Tibial nerve (tissue), 4 donors: ENCODE measurements at regions not wholly inside any gene's neighbourhood (a gene's known extent, or its start where the extent isn't known, plus 50 kb on each side); places are given as distances from the start of the nearest gene placed in this dataset.

Experiments
- DNase-seq, 2 donors: peaks; one replicate each; pipeline ENCODE4 v3.0.0-alpha.2; 2019; ENCODE audit warnings: low spot score in 2 of 2
- H3K27ac ChIP-seq, 4 donors: fragments of 200-600 bp; sonication (generic) in 3 of 4; one replicate each; pipeline ENCODE4 v1.5.1; 2017 to 2019; ENCODE audit warnings: mild to moderate bottlenecking in 1 of 4
- H3K27me3 ChIP-seq, 2 donors: fragments of 200-600 bp; sonication (generic) in 1 of 2; one replicate each; pipeline versions ENCODE4 v1.5.1 to v1.6.0; 2017 to 2019
- H3K36me3 ChIP-seq, 3 donors: fragments of 200-600 bp; sonication (generic); one replicate each; pipeline ENCODE4 v1.5.1; 2018 to 2019
- H3K4me1 ChIP-seq, 4 donors: fragments of 200-600 bp; sonication (generic) in 3 of 4; one replicate each; pipeline ENCODE4 v1.5.1; 2017 to 2019
- H3K4me3 ChIP-seq, 4 donors: fragments of 200-600 bp; sonication (generic) in 3 of 4; one replicate each; pipeline ENCODE4 v1.5.1; 2017 to 2019; ENCODE audit warnings: mild to moderate bottlenecking in 1 of 4, moderate library complexity in 1 of 4
- H3K9me3 ChIP-seq, 4 donors: fragments of 200-600 bp; sonication (generic) in 3 of 4; one replicate each; pipeline ENCODE4 v1.5.1; 2017 to 2019
- EP300 ChIP-seq, 2 donors: sonication (generic); formaldehyde crosslinking; IDR thresholded peaks; one replicate each; pipeline ENCODE4 v1.6.1; 2017; ENCODE audit warnings: antibody characterized with exemption in 2 of 2, mild to moderate bottlenecking in 1 of 2
- POLR2A ChIP-seq, 2 donors: fragments of 450-650 bp; IDR thresholded peaks; one replicate each; pipeline ENCODE4 v1.6.1; 2017; ENCODE audit warnings: antibody characterized with exemption in 2 of 2, mild to moderate bottlenecking in 2 of 2, moderate library complexity in 2 of 2
- WGBS, 2 donors: methylation state at CpG; one replicate each; pipeline ENCODE4 v1.1.5; 2018; 5-methylcytosine and 5-hydroxymethylcytosine counted together
- TF ChIP-seq, protein P1 (sequence below), 5 experiments: fragments of 200-600 bp in 3 of 5; fragments of 450-650 bp in 2 of 5; sonication (generic) in 3 of 5; IDR thresholded peaks; one replicate each; pipeline ENCODE4 v1.5.1; 2016 to 2019; ENCODE audit warnings: antibody characterized with exemption in 5 of 5, mild to moderate bottlenecking in 3 of 5, moderate library complexity in 2 of 5

DNA sequence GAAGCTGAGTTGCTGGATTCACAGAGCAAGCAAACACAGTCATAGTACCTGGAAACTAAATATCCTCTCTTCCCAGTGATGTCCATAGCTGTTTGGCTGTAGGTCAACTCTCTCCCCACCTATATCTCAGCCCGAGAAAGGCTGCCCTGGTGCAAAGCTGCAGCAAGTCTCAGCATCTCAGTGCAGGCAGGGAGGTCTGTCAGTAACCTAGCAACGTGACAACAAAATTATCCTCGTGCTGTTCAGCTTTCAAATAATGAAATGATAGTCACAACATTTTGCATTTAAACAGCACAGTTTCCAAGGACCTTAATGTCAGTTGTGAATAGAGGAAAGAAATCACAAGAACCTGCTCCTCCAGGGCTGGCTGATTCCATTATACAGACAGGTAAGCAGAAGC lies 83.6 kb downstream of the CHST2 start:
- WGBS, 2 donors, result 48 to 69% methylated on average over 3 of the region's 3 CpGs
- DNase-seq, result no peak
- H3K4me3 ChIP-seq, result no peak overlapping the region
- no peak overlapping the region for H3K27ac ChIP-seq
- TF ChIP-seq, protein P1, sequence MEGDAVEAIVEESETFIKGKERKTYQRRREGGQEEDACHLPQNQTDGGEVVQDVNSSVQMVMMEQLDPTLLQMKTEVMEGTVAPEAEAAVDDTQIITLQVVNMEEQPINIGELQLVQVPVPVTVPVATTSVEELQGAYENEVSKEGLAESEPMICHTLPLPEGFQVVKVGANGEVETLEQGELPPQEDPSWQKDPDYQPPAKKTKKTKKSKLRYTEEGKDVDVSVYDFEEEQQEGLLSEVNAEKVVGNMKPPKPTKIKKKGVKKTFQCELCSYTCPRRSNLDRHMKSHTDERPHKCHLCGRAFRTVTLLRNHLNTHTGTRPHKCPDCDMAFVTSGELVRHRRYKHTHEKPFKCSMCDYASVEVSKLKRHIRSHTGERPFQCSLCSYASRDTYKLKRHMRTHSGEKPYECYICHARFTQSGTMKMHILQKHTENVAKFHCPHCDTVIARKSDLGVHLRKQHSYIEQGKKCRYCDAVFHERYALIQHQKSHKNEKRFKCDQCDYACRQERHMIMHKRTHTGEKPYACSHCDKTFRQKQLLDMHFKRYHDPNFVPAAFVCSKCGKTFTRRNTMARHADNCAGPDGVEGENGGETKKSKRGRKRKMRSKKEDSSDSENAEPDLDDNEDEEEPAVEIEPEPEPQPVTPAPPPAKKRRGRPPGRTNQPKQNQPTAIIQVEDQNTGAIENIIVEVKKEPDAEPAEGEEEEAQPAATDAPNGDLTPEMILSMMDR (IDR thresholded peaks at IDR 0.05), result no peak
- TF ChIP-seq POLR2A (IDR thresholded peaks at IDR 0.05) (no peak), EP300 (IDR thresholded peaks at IDR 0.05) (no peak)
- no peaks in the 10 kb centered on the region for H3K27me3 ChIP-seq
- H3K9me3 ChIP-seq, result no peaks in the 10 kb centered on the region
- no peaks in the 10 kb centered on the region for H3K36me3 ChIP-seq
- H3K4me1 ChIP-seq, result no peaks in the 10 kb centered on the region

DNA sequence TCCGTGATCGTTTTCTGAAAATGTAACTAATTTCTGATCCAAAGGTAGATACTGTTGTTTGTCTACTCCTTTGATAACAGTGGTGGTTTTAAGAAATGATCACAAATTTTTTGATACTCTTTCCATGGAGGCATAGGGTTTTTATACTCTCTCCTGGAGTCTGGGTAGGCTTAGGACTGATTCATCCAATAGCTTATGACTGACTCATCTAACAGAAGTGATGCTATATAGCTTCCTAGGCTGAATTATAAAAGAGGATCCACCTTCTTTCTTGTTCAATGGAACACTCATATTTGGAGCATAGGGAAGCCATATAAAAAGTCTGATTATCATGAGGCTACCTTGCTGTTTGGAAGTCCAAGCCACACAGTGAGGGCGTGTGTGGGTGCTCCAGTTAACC lies 84.3 kb downstream of the CHST2 start:
- no peak overlapping the region for H3K4me3 ChIP-seq
- 92 to 97% methylated on average over 3 of the region's 3 CpGs for WGBS, 2 donors
- H3K36me3 ChIP-seq, result no peaks in the 10 kb centered on the region
- DNase-seq, result no peak
- no peaks in the 10 kb centered on the region for H3K27me3 ChIP-seq
- TF ChIP-seq POLR2A (IDR thresholded peaks at IDR 0.05), result no peak
- TF ChIP-seq, protein P1 (IDR thresholded peaks at IDR 0.05), result no peak
- no peak for TF ChIP-seq EP300 (IDR thresholded peaks at IDR 0.05)
- H3K4me1 ChIP-seq, result no peaks in the 10 kb centered on the region
- no peak overlapping the region for H3K27ac ChIP-seq
- no peaks in the 10 kb centered on the region for H3K9me3 ChIP-seq

DNA sequence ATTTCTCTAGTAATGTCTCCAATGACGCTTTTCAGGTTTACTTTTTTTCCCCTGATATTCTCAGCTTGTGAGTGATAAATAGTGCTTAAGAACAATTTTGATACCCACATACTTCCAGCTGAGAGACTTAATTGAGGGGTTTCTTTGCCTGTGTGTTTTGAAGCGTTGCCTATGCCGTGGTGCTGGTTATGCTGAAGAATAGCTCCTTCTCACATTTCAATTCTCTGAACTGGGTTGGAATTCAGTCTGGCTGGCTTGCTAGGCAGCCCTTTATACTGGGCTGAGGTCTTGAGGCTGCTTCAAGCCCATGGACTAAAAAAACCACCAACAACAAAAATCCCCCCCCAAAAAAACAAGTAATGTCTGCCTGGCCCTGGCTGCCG lies 87.4 kb downstream of the CHST2 start:
- WGBS, 2 donors, result 65 to 89% methylated on average over 4 of the region's 4 CpGs
- H3K36me3 ChIP-seq, result no peaks in the 10 kb centered on the region
- DNase-seq, result no peak
- no peaks in the 10 kb centered on the region for H3K27me3 ChIP-seq
- H3K27ac ChIP-seq, result no peak overlapping the region
- H3K4me3 ChIP-seq, result no peak overlapping the region
- no peaks in the 10 kb centered on the region for H3K9me3 ChIP-seq
- TF ChIP-seq POLR2A (IDR thresholded peaks at IDR 0.05), result no peak
- TF ChIP-seq, protein P1 (IDR thresholded peaks at IDR 0.05), result no peak
- TF ChIP-seq EP300 (IDR thresholded peaks at IDR 0.05), result no peak
- H3K4me1 ChIP-seq, result no peaks in the 10 kb centered on the region

DNA sequence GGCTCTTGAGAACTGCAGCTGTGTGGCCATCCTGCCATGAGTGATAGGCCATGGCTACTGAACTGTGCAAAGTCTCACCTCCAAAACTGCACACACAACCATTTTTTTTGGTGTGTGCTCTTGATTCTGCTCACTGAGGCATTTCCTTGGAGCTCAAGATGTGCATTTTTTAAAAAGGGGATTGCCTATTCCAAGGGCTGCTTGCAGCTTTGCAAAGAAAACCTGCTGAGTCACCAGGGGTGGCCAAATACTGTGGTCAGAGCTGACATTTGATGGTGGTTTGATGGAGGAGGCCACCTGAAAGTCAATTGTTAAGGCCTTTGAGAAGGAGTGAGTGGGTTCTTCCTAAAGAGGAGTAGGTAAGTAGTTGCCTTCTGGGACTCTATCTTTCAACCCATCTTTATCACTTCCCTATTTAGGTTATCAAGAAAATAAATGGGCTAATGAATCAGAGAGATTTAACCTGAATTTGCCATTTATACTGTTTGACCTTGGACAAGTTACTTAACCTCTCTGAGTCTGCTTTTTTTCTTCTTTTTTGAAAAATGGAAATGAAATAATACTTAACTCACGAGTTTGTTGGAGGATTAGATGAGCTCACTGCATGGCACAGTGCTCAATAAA lies 87.9 kb downstream of the CHST2 start:
- TF ChIP-seq EP300 (IDR thresholded peaks at IDR 0.05), result no peak
- TF ChIP-seq, protein P1 (IDR thresholded peaks at IDR 0.05), result no peak
- TF ChIP-seq POLR2A (IDR thresholded peaks at IDR 0.05), result no peak
- H3K4me3 ChIP-seq, result no peak overlapping the region
- no peaks in the 10 kb centered on the region for H3K27me3 ChIP-seq
- 71 to 90% methylated on average over 1 of the region's 1 CpG for WGBS, 2 donors
- no peaks in the 10 kb centered on the region for H3K9me3 ChIP-seq
- H3K4me1 ChIP-seq, result no peaks in the 10 kb centered on the region
- H3K27ac ChIP-seq, result no peak overlapping the region
- H3K36me3 ChIP-seq, result no peaks in the 10 kb centered on the region
- no peak for DNase-seq

DNA sequence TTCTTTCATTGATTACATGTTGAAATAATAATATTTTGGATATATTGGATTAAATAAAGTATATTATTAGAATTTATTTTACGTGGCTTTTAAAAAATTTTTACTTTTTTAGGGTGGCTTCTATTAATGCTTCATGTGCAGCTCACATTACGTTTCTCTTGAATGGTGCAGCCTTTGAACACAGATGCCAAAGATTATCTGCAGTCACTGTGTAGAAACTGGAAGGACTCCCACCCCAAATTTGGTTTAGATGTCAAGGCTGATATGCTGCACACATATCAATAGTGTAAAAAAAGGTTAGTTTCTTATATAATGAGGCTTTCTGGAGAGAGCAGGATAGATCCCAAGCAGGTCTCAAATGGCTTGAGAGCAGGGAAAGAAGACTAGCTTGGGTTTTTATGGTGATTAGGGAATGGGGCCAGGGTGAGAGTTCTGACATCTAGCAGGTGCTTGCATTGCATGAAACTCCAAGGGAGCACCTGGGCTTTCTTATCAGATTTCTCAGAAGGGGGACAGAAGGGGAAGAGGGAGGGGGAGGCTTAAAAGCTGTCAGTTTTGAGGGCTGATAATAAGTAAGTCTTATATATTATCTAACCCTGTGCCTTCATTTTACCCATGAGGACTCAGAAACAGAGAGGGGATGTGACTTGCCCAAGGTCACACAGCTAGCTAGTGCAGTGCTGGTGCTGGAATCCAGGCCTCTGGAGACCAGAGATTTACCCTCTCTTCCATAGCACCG lies 89.6 kb downstream of the CHST2 start:
- DNase-seq, result no peak
- WGBS, 2 donors, result 77 to 79% methylated on average over 3 of the region's 3 CpGs

More for the DNA sequence above, 89.6 kb downstream of the CHST2 start:
- Histone ChIP-seq H3K27ac (no peak overlapping the region), H3K36me3 (no peaks in the 10 kb centered on the region), H3K9me3 (no peaks in the 10 kb centered on the region), H3K4me3 (no peak overlapping the region), H3K4me1 (no peaks in the 10 kb centered on the region), H3K27me3 (no peaks in the 10 kb centered on the region)
- no peak for TF ChIP-seq POLR2A (IDR thresholded peaks at IDR 0.05)
- TF ChIP-seq EP300 (IDR thresholded peaks at IDR 0.05), result no peak
- TF ChIP-seq, protein P1 (IDR thresholded peaks at IDR 0.05), result no peak
